Smooth muscle cell (in vitro differentiated cells): ENCODE measurements at regions not wholly inside any gene's neighbourhood (a gene's known extent, or its start where the extent isn't known, plus 50 kb on each side); places are given as distances from the start of the nearest gene placed in this dataset.

Source experiments
- DNase-seq: peaks from one replicate; lab custom pipeline; 2025; ENCODE audit not compliant: unreplicated experiment; lab: John Stamatoyannopoulos, UW
- H2AFZ ChIP-seq: fragments of 200-600 bp; sonication (generic); 2 replicates; pipeline ENCODE4 v1.6.0; 2016; ENCODE audit warnings: antibody characterized with exemption, low read depth, mild to moderate bottlenecking
- H3F3A ChIP-seq: fragments of 200-600 bp; sonication (generic); 2 replicates; pipeline ENCODE4 v1.6.0; 2017; ENCODE audit warnings: antibody characterized with exemption, low read depth
- H3K27ac ChIP-seq: fragments of 200-600 bp; sonication (generic); 2 replicates; pipeline ENCODE4 v1.5.1; 2016; ENCODE audit warnings: low read depth, mild to moderate bottlenecking
- H3K27me3 ChIP-seq: fragments of 200-600 bp; sonication (generic); 2 replicates; pipeline ENCODE4 v1.6.1; 2016; ENCODE audit warnings: low read depth, mild to moderate bottlenecking
- H3K36me3 ChIP-seq: fragments of 200-600 bp; sonication (generic); 2 replicates; pipeline ENCODE4 v1.5.1; 2016; ENCODE audit warnings: low read depth
- H3K4me1 ChIP-seq: fragments of 200-600 bp; sonication (generic); 2 replicates; pipeline ENCODE4 v1.5.1; 2016; ENCODE audit warnings: low read depth
- H3K4me2 ChIP-seq: fragments of 200-600 bp; sonication (generic); 2 replicates; pipeline ENCODE4 v1.6.0; 2016; ENCODE audit warnings: mild to moderate bottlenecking
- H3K4me3 ChIP-seq: fragments of 200-600 bp; sonication (generic); 2 replicates; pipeline ENCODE4 v1.5.1; 2016; ENCODE audit warnings: mild to moderate bottlenecking
- H3K79me2 ChIP-seq: fragments of 200-600 bp; sonication (generic); 2 replicates; pipeline ENCODE4 v1.6.0; 2016; ENCODE audit warnings: low read depth, mild to moderate bottlenecking
- H3K9ac ChIP-seq: fragments of 200-600 bp; sonication (generic); 2 replicates; pipeline ENCODE4 v1.6.0; 2016; ENCODE audit warnings: low read depth
- H3K9me3 ChIP-seq: fragments of 200-600 bp; sonication (generic); replicated peaks from 2 replicates; pipeline ENCODE4 v1.5.1; 2016; ENCODE audit warnings: low read depth
- H4K20me1 ChIP-seq: fragments of 200-600 bp; sonication (generic); 2 replicates; pipeline ENCODE4 v1.6.0; 2016; ENCODE audit warnings: low read depth
- CTCF ChIP-seq: fragments of 200-600 bp; sonication (generic); IDR thresholded peaks from 2 replicates; pipeline ENCODE4 v1.5.1; 2017; ENCODE audit warnings: borderline replicate concordance, mild to moderate bottlenecking, antibody characterized with exemption; ENCODE audit not compliant: insufficient read depth, poor library complexity, severe bottlenecking
- WGBS: methylation state at CpG from one replicate; pipeline ENCODE4 v1.1.7; 2016; ENCODE audit warnings: low lambda C conversion rate; 5-methylcytosine and 5-hydroxymethylcytosine counted together

DNA sequence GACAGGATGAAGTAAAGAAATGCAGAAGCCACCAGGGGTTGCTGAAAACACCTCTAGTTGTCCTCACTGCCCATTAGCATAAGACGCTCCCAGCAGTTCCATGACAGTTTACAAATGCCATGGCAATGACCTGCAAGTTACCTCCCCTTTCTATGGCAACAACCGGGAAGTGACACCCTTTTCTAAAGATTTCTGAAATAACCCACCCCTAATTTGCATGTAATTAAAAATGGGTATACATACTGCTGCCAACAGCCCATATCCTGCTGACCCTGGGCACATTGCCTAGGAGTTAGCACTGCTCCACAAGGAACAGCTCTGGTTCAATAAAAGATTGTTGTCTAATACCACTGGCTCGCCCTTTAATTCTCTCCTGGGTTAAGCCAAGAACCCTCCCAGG is 178.3 kb upstream of the LRATD1 start:
- H3K9ac ChIP-seq, result no peak overlapping the region
- WGBS, result 83% methylated on average over 3 of the region's 3 CpGs
- no peak overlapping the region for H3K4me2 ChIP-seq

GRCh38 chr2:14459786-14460325 is 172.7 kb upstream of the LRATD1 start:
- H3K36me3 ChIP-seq, result no peaks in the 10 kb centered on the region
- H3F3A ChIP-seq, result no peaks in the 10 kb centered on the region
- no peak overlapping the region for H3K4me3 ChIP-seq
- H3K9ac ChIP-seq, result no peak overlapping the region
- H3K27ac ChIP-seq, result no peak overlapping the region
- DNase-seq, result no peak
- no peak overlapping the region for H2AFZ ChIP-seq
- no peak for TF ChIP-seq CTCF
- no peaks in the 10 kb centered on the region for H4K20me1 ChIP-seq
- WGBS, result 82% methylated on average over 1 of the region's 1 CpG
- no peaks in the 10 kb centered on the region for H3K4me1 ChIP-seq
- no peaks in the 10 kb centered on the region for H3K27me3 ChIP-seq
- no peak overlapping the region for H3K4me2 ChIP-seq
- H3K79me2 ChIP-seq, result no peaks in the 10 kb centered on the region
- H3K9me3 ChIP-seq, result no peaks in the 10 kb centered on the region

More for the DNA sequence above, 178.3 kb upstream of the LRATD1 start:
- TF ChIP-seq CTCF, result no peak
- no peaks in the 10 kb centered on the region for H3K36me3 ChIP-seq
- no peak overlapping the region for H3K4me3 ChIP-seq
- no peak overlapping the region for H3K27ac ChIP-seq
- no peaks in the 10 kb centered on the region for H3K27me3 ChIP-seq
- no peaks in the 10 kb centered on the region for H4K20me1 ChIP-seq
- no peaks in the 10 kb centered on the region for H3K79me2 ChIP-seq
- DNase-seq, result no peak
- no peak overlapping the region for H2AFZ ChIP-seq
- H3K9me3 ChIP-seq, result no peaks in the 10 kb centered on the region
- H3F3A ChIP-seq, result no peaks in the 10 kb centered on the region
- H3K4me1 ChIP-seq, result no peaks in the 10 kb centered on the region

DNA sequence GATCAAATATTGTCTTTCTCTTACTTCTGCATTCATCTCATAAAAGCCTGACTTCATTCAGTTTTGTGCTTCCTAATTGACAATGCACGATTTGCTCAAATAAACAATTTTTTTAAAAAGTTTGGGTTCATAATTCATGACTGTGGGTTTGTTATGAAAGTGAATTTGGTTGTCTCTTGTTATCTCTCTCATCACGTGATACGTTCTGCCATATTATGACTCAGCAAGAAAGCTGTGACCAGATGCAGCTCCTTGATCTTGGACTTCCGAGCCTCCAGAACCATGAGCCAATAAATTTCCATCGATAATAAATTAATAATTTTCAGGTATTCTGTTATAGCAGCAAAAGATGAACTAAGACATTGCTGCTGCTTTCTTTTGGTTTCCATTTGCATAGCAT is 156.5 kb upstream of the LRATD1 start:
- H3K4me3 ChIP-seq, result no peak overlapping the region
- no peaks in the 10 kb centered on the region for H3K79me2 ChIP-seq
- H4K20me1 ChIP-seq, result no peaks in the 10 kb centered on the region
- H3K4me1 ChIP-seq, result no peaks in the 10 kb centered on the region
- no peak overlapping the region for H3K9ac ChIP-seq
- no peak overlapping the region for H3K27ac ChIP-seq
- WGBS, result 91% methylated on average over 5 of the region's 5 CpGs
- H3K9me3 ChIP-seq, result no peaks in the 10 kb centered on the region
- no peak for TF ChIP-seq CTCF
- no peaks in the 10 kb centered on the region for H3K36me3 ChIP-seq
- no peaks in the 10 kb centered on the region for H3F3A ChIP-seq
- H3K4me2 ChIP-seq, result no peak overlapping the region
- H2AFZ ChIP-seq, result no peak overlapping the region
- H3K27me3 ChIP-seq, result no peaks in the 10 kb centered on the region
- no peak for DNase-seq

GRCh38 chr2:14479486-14479885 is 153.0 kb upstream of the LRATD1 start:
- TF ChIP-seq CTCF, result no peak
- H3K4me1 ChIP-seq, result no peaks in the 10 kb centered on the region
- H2AFZ ChIP-seq, result no peak overlapping the region
- 73% methylated on average over 2 of the region's 2 CpGs for WGBS
- no peak overlapping the region for H3K4me2 ChIP-seq
- H3K4me3 ChIP-seq, result no peak overlapping the region
- H3K79me2 ChIP-seq, result no peaks in the 10 kb centered on the region
- no peaks in the 10 kb centered on the region for H4K20me1 ChIP-seq
- H3K9ac ChIP-seq, result no peak overlapping the region
- no peak overlapping the region for H3K27ac ChIP-seq
- no peaks in the 10 kb centered on the region for H3K36me3 ChIP-seq
- DNase-seq, result no peak
- H3K27me3 ChIP-seq, result no peaks in the 10 kb centered on the region
- H3F3A ChIP-seq, result no peaks in the 10 kb centered on the region
- no peaks in the 10 kb centered on the region for H3K9me3 ChIP-seq
